ENCODE measurements at regions not wholly inside any gene's neighbourhood (a gene's known extent, or its start where the extent isn't known, plus 50 kb on each side); places are given as distances from the start of the nearest gene placed in this dataset.
A peak's percentile ranks its signal among the peaks of the same experiment; 100 is the strongest.
"Not testable (repeated sequence)": the region's sequence is repeated elsewhere in the genome, so short reads cannot be mapped to it uniquely, and the experiment has no call there.

DNA sequence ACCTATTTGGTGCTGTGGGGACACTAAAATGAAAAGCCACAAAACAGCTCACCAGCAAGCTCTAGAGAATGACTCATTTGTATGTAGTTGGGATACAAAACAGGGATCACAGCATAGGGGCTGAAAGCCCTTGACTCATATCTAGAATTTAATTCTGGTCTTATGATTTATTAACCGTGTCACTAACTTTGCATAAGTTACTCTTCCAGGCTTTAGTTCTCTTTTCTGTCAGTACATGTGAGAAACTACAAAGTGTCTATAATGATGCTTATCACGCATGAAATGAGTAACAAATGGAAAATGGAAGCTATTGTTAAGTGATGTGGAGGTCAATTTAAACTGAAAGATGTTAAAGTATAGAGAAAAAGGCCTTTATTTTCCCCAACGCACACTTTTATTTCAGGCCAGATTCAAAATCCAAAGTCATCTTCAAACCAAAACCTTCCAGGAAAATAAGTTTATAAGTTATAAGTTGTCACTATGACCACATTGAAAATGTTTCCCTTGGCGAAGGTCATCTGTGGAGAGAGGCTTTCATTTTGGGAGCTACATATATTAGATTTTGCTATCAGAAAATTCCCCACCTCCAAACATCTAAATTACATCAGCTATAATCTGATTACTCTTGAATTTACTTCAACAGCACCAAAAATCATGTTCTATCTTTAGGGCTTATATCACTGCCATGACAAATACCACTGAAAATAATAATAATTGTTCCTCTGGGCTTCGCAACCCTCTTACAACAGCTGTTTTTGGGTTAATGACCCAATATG lies 430.5 kb downstream of the MRPL39 start:
- H3K9me3 ChIP-seq (replicated peaks) = no peaks in the 10 kb centered on the region
- peak in 1 of 2 experiments; percentile 25 for DNase-seq (ENCODE audit: low read depth in 1 of 2, low spot score in 2 of 2)
- H3K27ac ChIP-seq = no peak overlapping the region
- peaks cover 18% of the 10 kb centered on the region for H3K4me1 ChIP-seq (replicated peaks)
- no peaks in the 10 kb centered on the region for H3K36me3 ChIP-seq
- no peak overlapping the region for H3K4me3 ChIP-seq
- H3K27me3 ChIP-seq (replicated peaks) = no peaks in the 10 kb centered on the region

DNA sequence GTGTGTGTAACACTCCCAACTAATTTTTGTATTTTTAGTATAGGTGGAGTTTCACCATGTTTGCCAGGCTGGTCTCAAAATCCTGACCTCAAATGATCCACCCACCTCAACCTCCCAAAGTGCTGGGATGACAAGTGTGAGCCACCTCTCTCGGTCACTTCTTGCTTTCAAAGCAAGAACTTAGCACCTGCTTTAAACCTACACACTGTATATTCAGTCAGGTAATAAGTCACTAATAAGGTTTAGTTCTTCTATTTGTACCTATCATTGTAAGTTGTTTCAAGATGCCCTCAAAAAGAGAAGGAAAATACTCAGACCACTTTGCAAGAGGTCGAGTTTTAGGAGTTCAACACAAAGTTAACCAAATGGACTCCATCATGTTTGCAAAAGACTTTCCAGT lies 431.3 kb downstream of the MRPL39 start:
- H3K4me1 ChIP-seq (replicated peaks) = peaks cover 27% of the 10 kb centered on the region
- DNase-seq (ENCODE audit: low read depth in 1 of 2, low spot score in 2 of 2) = no peak
- H3K27me3 ChIP-seq (replicated peaks) = no peaks in the 10 kb centered on the region
- H3K36me3 ChIP-seq = no peaks in the 10 kb centered on the region
- H3K9me3 ChIP-seq (replicated peaks) = 0 out of 2 replicates have a peak, but pooled peaks cover 3% of the 10 kb centered on the region
- no peak overlapping the region for H3K4me3 ChIP-seq
- no peak overlapping the region for H3K27ac ChIP-seq

DNA sequence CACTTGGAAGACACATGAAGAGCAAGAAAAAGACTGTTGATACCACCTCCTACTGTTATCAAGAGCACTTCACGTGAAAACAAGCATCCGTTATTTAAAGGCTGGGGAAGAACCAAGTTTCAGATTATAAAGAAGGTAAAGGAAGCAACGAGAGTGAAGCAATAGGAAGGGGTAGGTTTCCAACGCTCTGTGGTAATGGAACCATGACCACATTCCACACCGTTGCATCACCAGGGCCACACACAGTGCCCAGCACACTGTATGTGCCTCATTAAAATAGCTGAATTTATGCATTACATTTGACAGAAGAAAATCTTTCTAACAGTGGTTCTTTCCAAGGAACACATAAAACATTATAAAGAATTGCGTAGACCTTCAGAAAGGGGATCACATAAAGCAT lies 435.8 kb downstream of the MRPL39 start:
- Histone ChIP-seq H3K4me1 (replicated peaks) (peaks cover 25% of the 10 kb centered on the region), H3K27ac (peak overlapping the region; percentile 71), H3K4me3 (no peak overlapping the region), H3K9me3 (replicated peaks) (0 out of 2 replicates have a peak, but pooled peaks cover 3% of the 10 kb centered on the region), H3K36me3 (no peaks in the 10 kb centered on the region), H3K27me3 (replicated peaks) (no peaks in the 10 kb centered on the region)
- DNase-seq (ENCODE audit: low read depth in 1 of 2, low spot score in 2 of 2) = peak; percentile 64 to 80

- no peak for DNase-seq (ENCODE audit: low read depth in 1 of 2, low spot score in 2 of 2)
- H3K36me3 ChIP-seq = no peaks in the 10 kb centered on the region
- H3K27me3 ChIP-seq (replicated peaks) = no peaks in the 10 kb centered on the region
Observed at GRCh38 chr21:25170681-25171080, 436.6 kb downstream of the MRPL39 start.

DNA sequence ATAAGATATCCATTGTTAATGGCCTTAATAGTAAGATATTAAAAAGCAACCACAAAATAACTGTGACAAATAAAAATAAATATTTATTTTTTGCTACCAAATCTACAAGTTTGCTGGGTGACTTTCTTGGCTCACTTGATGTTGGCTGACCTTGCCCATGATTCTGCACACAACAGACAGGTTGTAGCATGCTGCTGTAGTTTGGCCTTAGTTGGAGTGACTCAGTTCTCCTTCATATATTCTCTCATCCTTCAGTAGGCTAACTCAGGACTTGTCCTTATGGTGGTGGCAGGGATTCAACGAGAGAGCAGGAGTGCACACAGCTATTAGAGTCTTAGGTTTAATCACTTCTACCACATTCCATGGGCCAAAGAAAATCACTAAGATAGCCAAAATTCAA lies 437.9 kb downstream of the MRPL39 start:
- Histone ChIP-seq H3K36me3 (no peaks in the 10 kb centered on the region), H3K4me1 (replicated peaks) (peaks cover 20% of the 10 kb centered on the region), H3K27me3 (replicated peaks) (no peaks in the 10 kb centered on the region), H3K4me3 (no peak overlapping the region), H3K27ac (no peak overlapping the region), H3K9me3 (replicated peaks) (0 out of 2 replicates have a peak, but pooled peaks cover 7% of the 10 kb centered on the region)
- DNase-seq (ENCODE audit: low read depth in 1 of 2, low spot score in 2 of 2) = no peak

More at GRCh38 chr21:25170681-25171080, 436.6 kb downstream of the MRPL39 start:
- Histone ChIP-seq H3K9me3 (replicated peaks) (0 out of 2 replicates have a peak, but pooled peaks cover 7% of the 10 kb centered on the region), H3K4me3 (no peak overlapping the region), H3K4me1 (replicated peaks) (peaks cover 20% of the 10 kb centered on the region), H3K27ac (peak overlapping the region; percentile 71)

- not testable (repeated sequence) for H3K4me3 ChIP-seq; H3K27me3 ChIP-seq (replicated peaks); H3K9me3 ChIP-seq (replicated peaks); H3K27ac ChIP-seq; DNase-seq (ENCODE audit: low read depth in 1 of 2, low spot score in 2 of 2); H3K36me3 ChIP-seq
- peaks cover 15% of the 10 kb centered on the region for H3K4me1 ChIP-seq (replicated peaks)
Observed at GRCh38 chr21:25166904-25167303, 440.4 kb downstream of the MRPL39 start.

- Histone ChIP-seq H3K4me3 (no peak overlapping the region), H3K9me3 (replicated peaks) (0 out of 2 replicates have a peak, but pooled peaks cover 4% of the 10 kb centered on the region), H3K36me3 (no peaks in the 10 kb centered on the region), H3K27ac (no peak overlapping the region), H3K27me3 (replicated peaks) (no peaks in the 10 kb centered on the region), H3K4me1 (replicated peaks) (no peaks in the 10 kb centered on the region)
- no peak for DNase-seq (ENCODE audit: low read depth in 1 of 2, low spot score in 2 of 2)
Observed at GRCh38 chr21:25161571-25161970, 445.7 kb downstream of the MRPL39 start.

GRCh38 chr21:25155020-25155419 lies 452.3 kb downstream of the MRPL39 start:
- DNase-seq (ENCODE audit: low read depth in 1 of 2, low spot score in 2 of 2); H3K4me1 ChIP-seq (replicated peaks); H3K4me3 ChIP-seq; H3K36me3 ChIP-seq; H3K27me3 ChIP-seq (replicated peaks); H3K9me3 ChIP-seq (replicated peaks); H3K27ac ChIP-seq: not testable (repeated sequence)

GRCh38 chr21:25149022-25149421 lies 458.3 kb downstream of the MRPL39 start:
- no peaks in the 10 kb centered on the region for H3K36me3 ChIP-seq
- H3K27ac ChIP-seq = no peak overlapping the region
- no peaks in the 10 kb centered on the region for H3K4me1 ChIP-seq (replicated peaks)
- no peak overlapping the region for H3K4me3 ChIP-seq
- no peaks in the 10 kb centered on the region for H3K27me3 ChIP-seq (replicated peaks)
- no peak for DNase-seq (ENCODE audit: low read depth in 1 of 2, low spot score in 2 of 2)
- H3K9me3 ChIP-seq (replicated peaks) = no peaks in the 10 kb centered on the region

- H3K36me3 ChIP-seq = no peaks in the 10 kb centered on the region
- no peak overlapping the region for H3K4me3 ChIP-seq
- no peaks in the 10 kb centered on the region for H3K9me3 ChIP-seq (replicated peaks)
- no peak overlapping the region for H3K27ac ChIP-seq
- no peaks in the 10 kb centered on the region for H3K27me3 ChIP-seq (replicated peaks)
- DNase-seq (ENCODE audit: low read depth in 1 of 2, low spot score in 2 of 2) = no peak
- peaks cover 12% of the 10 kb centered on the region for H3K4me1 ChIP-seq (replicated peaks)
Observed at GRCh38 chr21:25139414-25139813, 467.9 kb downstream of the MRPL39 start.

DNA sequence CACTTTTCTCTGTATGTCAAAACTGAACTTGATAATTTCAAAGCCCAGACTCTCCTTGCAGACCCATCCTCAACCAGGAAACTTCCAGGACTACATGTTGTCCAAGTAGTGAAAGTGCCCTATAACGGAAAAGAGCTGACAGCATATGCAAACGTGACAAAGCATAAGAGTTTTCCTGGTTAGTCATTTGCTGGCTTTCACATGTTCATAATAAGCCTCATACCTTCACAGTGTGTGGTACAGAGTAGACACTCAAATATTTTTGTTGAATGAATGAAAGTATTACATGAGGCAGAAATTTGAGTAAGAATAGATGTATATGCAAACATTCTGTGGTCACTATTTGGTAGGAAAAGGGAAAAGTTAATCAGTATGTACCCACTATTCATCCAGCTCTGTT lies 473.3 kb downstream of the MRPL39 start:
- H3K4me1 ChIP-seq (replicated peaks) = peaks cover 18% of the 10 kb centered on the region
- H3K4me3 ChIP-seq = no peak overlapping the region
- H3K27me3 ChIP-seq (replicated peaks) = no peaks in the 10 kb centered on the region
- peak overlapping the region; percentile 89 for H3K27ac ChIP-seq
- peak; percentile 43 to 80 for DNase-seq (ENCODE audit: low read depth in 1 of 2, low spot score in 2 of 2)
- H3K9me3 ChIP-seq (replicated peaks) = no peaks in the 10 kb centered on the region
- H3K36me3 ChIP-seq = no peaks in the 10 kb centered on the region

DNA sequence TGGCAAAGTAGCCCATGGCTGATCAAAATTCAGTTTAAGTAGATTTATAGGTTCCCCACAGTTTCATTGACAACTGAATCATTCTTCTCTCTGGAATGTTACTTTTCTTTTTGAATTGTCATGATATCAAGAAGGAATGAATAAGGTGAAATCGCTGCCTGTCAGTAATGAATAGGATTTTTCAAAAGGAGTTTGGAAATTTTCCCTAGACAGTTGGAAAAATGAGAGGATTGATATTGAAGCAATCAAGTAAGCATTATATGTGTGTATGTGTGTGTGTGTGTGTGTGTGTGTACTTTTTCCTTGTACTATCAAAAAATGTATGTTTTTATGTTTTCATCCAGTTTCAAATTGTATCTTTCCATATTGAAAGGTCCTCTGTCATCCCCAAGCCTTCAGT lies 479.5 kb downstream of the MRPL39 start:
- Histone ChIP-seq H3K4me1 (replicated peaks) (no peaks in the 10 kb centered on the region), H3K27me3 (replicated peaks) (no peaks in the 10 kb centered on the region), H3K9me3 (replicated peaks) (no peaks in the 10 kb centered on the region), H3K4me3 (no peak overlapping the region), H3K36me3 (no peaks in the 10 kb centered on the region), H3K27ac (no peak overlapping the region)
- no peak for DNase-seq (ENCODE audit: low read depth in 1 of 2, low spot score in 2 of 2)

DNA sequence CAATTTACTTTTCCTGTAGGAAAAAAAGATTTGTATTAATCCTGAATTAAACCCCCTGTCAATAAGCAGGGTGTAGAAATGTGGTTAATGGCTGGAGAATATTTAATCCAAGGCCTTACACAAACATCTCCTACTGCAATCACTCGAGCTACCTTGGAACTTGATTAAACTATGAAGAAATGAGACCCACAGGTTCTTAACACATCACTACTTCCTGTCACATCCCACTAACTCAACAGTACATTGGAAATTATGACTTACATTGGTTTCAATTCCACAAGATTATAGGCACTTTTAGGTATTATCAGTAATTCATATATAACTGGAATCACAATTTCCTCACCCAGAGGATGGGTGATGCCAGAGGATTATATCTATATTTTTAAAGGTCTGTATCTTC lies 480.3 kb downstream of the MRPL39 start:
- DNase-seq (ENCODE audit: low read depth in 1 of 2, low spot score in 2 of 2) = no peak
- no peaks in the 10 kb centered on the region for H3K27me3 ChIP-seq (replicated peaks)
- no peaks in the 10 kb centered on the region for H3K4me1 ChIP-seq (replicated peaks)
- no peaks in the 10 kb centered on the region for H3K9me3 ChIP-seq (replicated peaks)
- H3K27ac ChIP-seq = no peak overlapping the region
- no peaks in the 10 kb centered on the region for H3K36me3 ChIP-seq
- H3K4me3 ChIP-seq = no peak overlapping the region

- no peaks in the 10 kb centered on the region for H3K36me3 ChIP-seq
- DNase-seq (ENCODE audit: low read depth in 1 of 2, low spot score in 2 of 2) = no peak
Observed at GRCh38 chr21:25126564-25126963, 480.7 kb downstream of the MRPL39 start.

GRCh38 chr21:25118648-25119047 lies 488.6 kb downstream of the MRPL39 start:
- Histone ChIP-seq H3K27me3 (replicated peaks) (no peaks in the 10 kb centered on the region), H3K9me3 (replicated peaks) (no peaks in the 10 kb centered on the region), H3K36me3 (no peaks in the 10 kb centered on the region), H3K4me1 (replicated peaks) (no peaks in the 10 kb centered on the region), H3K4me3 (no peak overlapping the region), H3K27ac (no peak overlapping the region)
- DNase-seq (ENCODE audit: low read depth in 1 of 2, low spot score in 2 of 2) = no peak

More at GRCh38 chr21:25126564-25126963, 480.7 kb downstream of the MRPL39 start:
- Histone ChIP-seq H3K27me3 (replicated peaks) (no peaks in the 10 kb centered on the region), H3K27ac (no peak overlapping the region), H3K4me1 (replicated peaks) (no peaks in the 10 kb centered on the region), H3K9me3 (replicated peaks) (no peaks in the 10 kb centered on the region), H3K4me3 (no peak overlapping the region)

Data from SJSA1 (cell line).